AG09309 (cell line): ENCODE measurements at regions not wholly inside any gene's neighbourhood (a gene's known extent, or its start where the extent isn't known, plus 50 kb on each side); places are given as distances from the start of the nearest gene placed in this dataset.

Experiments used
- DNase-seq: peaks from one replicate; pipeline ENCODE4 v3.0.0-alpha.2; 2010; ENCODE audit warnings: low read depth
- H3K4me3 ChIP-seq: 2 replicates; pipeline ENCODE4 v1.5.1; 2011; ENCODE audit warnings: mild to moderate bottlenecking, low read depth, low read length, moderate library complexity; ENCODE audit not compliant: control insufficient read depth
- CTCF ChIP-seq: IDR thresholded peaks from 2 replicates; pipeline ENCODE4 v1.5.1; 2011; ENCODE audit warnings: mild to moderate bottlenecking, low read depth, low read length, inconsistent platforms; ENCODE audit not compliant: insufficient read depth, control insufficient read depth; ENCODE audit errors: missing control alignments

GRCh38 chr12:30095511-30095910, 311.8 kb upstream of the TMTC1 start:
- H3K4me3 ChIP-seq = no peak overlapping the region
- DNase-seq = no peak
- TF ChIP-seq CTCF = no peak

- TF ChIP-seq CTCF = no peak
- no peak overlapping the region for H3K4me3 ChIP-seq
- DNase-seq = no peak
These were observed 309.4 kb upstream of the TMTC1 start for GRCh38 chr12:30092983-30093617.

- no peak for DNase-seq
- H3K4me3 ChIP-seq = no peak overlapping the region
- TF ChIP-seq CTCF = no peak
These were observed 306.5 kb upstream of the TMTC1 start for GRCh38 chr12:30090258-30090657.

- no peak for DNase-seq
- TF ChIP-seq CTCF = no peak
- H3K4me3 ChIP-seq = no peak overlapping the region
These were observed 304.7 kb upstream of the TMTC1 start for GRCh38 chr12:30088259-30088995.

GRCh38 chr12:30082381-30082780, 298.6 kb upstream of the TMTC1 start:
- H3K4me3 ChIP-seq = no peak overlapping the region
- TF ChIP-seq CTCF = no peak
- no peak for DNase-seq

GRCh38 chr12:30074916-30075315, 291.2 kb upstream of the TMTC1 start:
- no peak for DNase-seq
- H3K4me3 ChIP-seq = no peak overlapping the region
- TF ChIP-seq CTCF = no peak

GRCh38 chr12:30072824-30073223, 289.1 kb upstream of the TMTC1 start:
- TF ChIP-seq CTCF = no peak
- H3K4me3 ChIP-seq = no peak overlapping the region

More at GRCh38 chr12:30072824-30073223, 289.1 kb upstream of the TMTC1 start:
- DNase-seq = no peak
